Kidney epithelial cell (primary cell): ENCODE measurements at regions not wholly inside any gene's neighbourhood (a gene's known extent, or its start where the extent isn't known, plus 50 kb on each side); places are given as distances from the start of the nearest gene placed in this dataset.

Source experiments
- DNase-seq: peaks from one replicate; pipeline ENCODE4 v3.0.0-alpha.2; 2010; ENCODE audit warnings: low read depth
- H3K27me3 ChIP-seq: 2 replicates; pipeline ENCODE4 v1.6.0; 2011; ENCODE audit warnings: low read length; ENCODE audit not compliant: control insufficient read depth, insufficient read depth
- H3K36me3 ChIP-seq: 2 replicates; pipeline ENCODE4 v1.5.1; 2011; ENCODE audit warnings: low read length; ENCODE audit not compliant: control insufficient read depth, insufficient read depth
- H3K4me3 ChIP-seq: 2 replicates; pipeline ENCODE4 v1.5.1; 2011; ENCODE audit warnings: low read depth, mild to moderate bottlenecking, control low read depth, low read length
- CTCF ChIP-seq: IDR thresholded peaks from 2 replicates; pipeline ENCODE4 v1.5.1; 2011; ENCODE audit warnings: mild to moderate bottlenecking, moderate library complexity, low read length, control low read depth, inconsistent platforms; ENCODE audit not compliant: insufficient read depth, poor library complexity, severe bottlenecking

GRCh38 chr12:94091624-94092023, 56.8 kb upstream of the PLXNC1 start:
- H3K4me3 ChIP-seq = no peak overlapping the region
- no peaks in the 10 kb centered on the region for H3K27me3 ChIP-seq
- no peak for DNase-seq
- no peak for TF ChIP-seq CTCF
- H3K36me3 ChIP-seq = no peaks in the 10 kb centered on the region

GRCh38 chr12:94092516-94093241, 55.7 kb upstream of the PLXNC1 start:
- TF ChIP-seq CTCF = no peak
- Histone ChIP-seq H3K27me3 (no peaks in the 10 kb centered on the region), H3K4me3 (no peak overlapping the region), H3K36me3 (no peaks in the 10 kb centered on the region)
- no peak for DNase-seq

- no peaks in the 10 kb centered on the region for H3K27me3 ChIP-seq
- no peak overlapping the region for H3K4me3 ChIP-seq
- no peak for TF ChIP-seq CTCF
- no peaks in the 10 kb centered on the region for H3K36me3 ChIP-seq
- DNase-seq = no peak
Observed at GRCh38 chr12:94094700-94095099, 53.7 kb upstream of the PLXNC1 start.

- H3K36me3 ChIP-seq = no peaks in the 10 kb centered on the region
- no peak for TF ChIP-seq CTCF
- no peaks in the 10 kb centered on the region for H3K27me3 ChIP-seq
- DNase-seq = no peak
- H3K4me3 ChIP-seq = no peak overlapping the region
Observed at GRCh38 chr12:94095618-94096017, 52.8 kb upstream of the PLXNC1 start.

- H3K27me3 ChIP-seq = no peaks in the 10 kb centered on the region
- no peak for DNase-seq
- H3K36me3 ChIP-seq = no peaks in the 10 kb centered on the region
- no peak overlapping the region for H3K4me3 ChIP-seq
- no peak for TF ChIP-seq CTCF
Observed at GRCh38 chr12:94098466-94098865, 49.9 kb upstream of the PLXNC1 start.
